ENCODE measurements at regions not wholly inside any gene's neighbourhood (a gene's known extent, or its start where the extent isn't known, plus 50 kb on each side); places are given as distances from the start of the nearest gene placed in this dataset.

- no peak for DNase-seq (ENCODE audit: low spot score)
- no peak for TF ChIP-seq FOXP4 (CRISPR knock-in tag; IDR thresholded peaks at IDR 0.05)
- TF ChIP-seq SMAD4 (CRISPR knock-in tag; IDR thresholded peaks at IDR 0.05), result no peak
- TF ChIP-seq ZNF512 (CRISPR knock-in tag; IDR thresholded peaks at IDR 0.05; ENCODE audit: borderline replicate concordance), result no peak
- no peak for TF ChIP-seq ZNF121 (CRISPR knock-in tag; IDR thresholded peaks at IDR 0.05)
- no peak for TF ChIP-seq SMAD3 (CRISPR knock-in tag; IDR thresholded peaks at IDR 0.05; ENCODE audit: borderline replicate concordance)
- no peak for TF ChIP-seq JAZF1 (CRISPR knock-in tag; IDR thresholded peaks at IDR 0.05)
- no peak for TF ChIP-seq ZBTB43 (CRISPR knock-in tag; IDR thresholded peaks at IDR 0.05)
- TF ChIP-seq E2F5 (CRISPR knock-in tag; IDR thresholded peaks at IDR 0.05), result no peak
- TF ChIP-seq ATF2 (CRISPR knock-in tag; IDR thresholded peaks at IDR 0.05; ENCODE audit: borderline replicate concordance, low read depth), result no peak
- TF ChIP-seq CDX4 (CRISPR knock-in tag; IDR thresholded peaks at IDR 0.05; ENCODE audit: borderline replicate concordance), result no peak
- no peak for TF ChIP-seq RELA (CRISPR knock-in tag; IDR thresholded peaks at IDR 0.05; ENCODE audit: borderline replicate concordance)
- TF ChIP-seq AFF4 (CRISPR knock-in tag; IDR thresholded peaks at IDR 0.05; ENCODE audit: borderline replicate concordance), result no peak
- no peak for TF ChIP-seq SOX15 (CRISPR knock-in tag; IDR thresholded peaks at IDR 0.05)
- no peak for TF ChIP-seq FOXK1 (CRISPR knock-in tag; IDR thresholded peaks at IDR 0.05)
- Mint-ChIP-seq H3K27me3 (ENCODE audit: low read depth) (no peaks in the 10 kb centered on the region; the same call in 1 of the 2 replicates), H3K27ac (no peak overlapping the region), H3K4me3 (no peak overlapping the region), H3K9me3 (peaks cover 5% of the 10 kb centered on the region; the same call in 1 of the 2 replicates), H3K36me3 (no peaks in the 10 kb centered on the region), H3K4me1 (peaks cover 12% of the 10 kb centered on the region)
- CTCF ChIA-PET, result no interaction called here
- ATAC-seq, result no peak
- POLR2A ChIA-PET, result no interaction called here
These were observed 115.8 kb downstream of the FZD1 start for GRCh38 chr7:91379991-91380390.
